IMR-90 (cell line): ENCODE measurements at regions not wholly inside any gene's neighbourhood (a gene's known extent, or its start where the extent isn't known, plus 50 kb on each side); places are given as distances from the start of the nearest gene placed in this dataset.

ENCODE experiments used
- ATAC-seq: fragments of 200-7000 bp; cut with Tn5 transposase; 2 replicates; pipeline ENCODE4 v1.9.1; 2020; ENCODE audit warnings: low read depth, mild to moderate bottlenecking, moderate library complexity
- BruUV-seq: library from RNA; stranded (reverse); fragments of 400-500 nt; replicated peaks from 2 replicates; lab custom pipeline; 2021; lab: Mats Ljungman, UMichigan
- CTCF ChIA-PET: fragments of 300-600 bp; formaldehyde crosslinking; extraction: SDS; loops from one replicate; lab custom pipeline; 2021; ENCODE audit warnings: antibody characterized with exemption; lab: Yijun Ruan, JAX
- POLR2A ChIA-PET: fragments of 300-600 bp; sonication (Branson Sonifier 250); formaldehyde crosslinking; loops from one replicate; lab custom pipeline; 2022; ENCODE audit warnings: antibody characterized with exemption; ENCODE audit not compliant: unreplicated experiment; lab: Charles Lee
- DNase-seq: peaks from one replicate; pipeline ENCODE4 v3.0.0; 2013
- H2AFZ ChIP-seq: replicated peaks from 2 replicates; pipeline ENCODE3; 2013; ENCODE audit warnings: low read length, mild to moderate bottlenecking; ENCODE audit not compliant: poor library complexity
- H2AK5ac ChIP-seq: 2 replicates; pipeline ENCODE4 v1.6.1; 2013; ENCODE audit warnings: low read depth, low read length, inconsistent platforms
- H2AK9ac ChIP-seq: replicated peaks from 2 replicates; pipeline ENCODE3; 2013; ENCODE audit warnings: mild to moderate bottlenecking, low read depth, low read length, moderate library complexity; ENCODE audit not compliant: poor library complexity
- H2BK120ac ChIP-seq: 2 replicates; pipeline ENCODE4 v1.6.1; 2013; ENCODE audit warnings: low read depth, low read length, inconsistent platforms
- H2BK15ac ChIP-seq: 3 replicates; pipeline ENCODE4 v1.6.1; 2013; ENCODE audit warnings: low read depth, low read length, inconsistent platforms
- H2BK20ac ChIP-seq: 2 replicates; pipeline ENCODE4 v1.6.1; 2013; ENCODE audit warnings: low read depth, mild to moderate bottlenecking, inconsistent platforms, low read length, moderate library complexity
- H2BK5ac ChIP-seq: 2 replicates; pipeline ENCODE4 v1.6.1; 2013; ENCODE audit warnings: mild to moderate bottlenecking, low read depth, low read length, inconsistent platforms; ENCODE audit not compliant: poor library complexity, severe bottlenecking
- H3K14ac ChIP-seq: replicated peaks from 2 replicates; pipeline ENCODE4 v1.6.1; 2013; ENCODE audit warnings: low read depth, low read length, inconsistent platforms
- H3K18ac ChIP-seq: 2 replicates; pipeline ENCODE4 v1.6.1; 2013; ENCODE audit warnings: low read depth, low read length, control low read depth
- H3K23ac ChIP-seq: 2 replicates; pipeline ENCODE4 v1.6.1; 2013; ENCODE audit warnings: low read depth, low read length, inconsistent platforms
- H3K27ac ChIP-seq: 2 replicates; pipeline ENCODE4 v1.5.1; 2013; ENCODE audit warnings: mild to moderate bottlenecking, control low read depth, low read length; ENCODE audit not compliant: insufficient read depth
- H3K27me3 ChIP-seq: 2 replicates; pipeline ENCODE4 v1.6.1; 2013; ENCODE audit warnings: low read length; ENCODE audit not compliant: control insufficient read depth, insufficient read depth
- H3K36me3 ChIP-seq: 2 replicates; pipeline ENCODE4 v1.6.1; 2013; ENCODE audit warnings: low read length, mixed read lengths; ENCODE audit not compliant: control insufficient read depth, insufficient read depth
- H3K4ac ChIP-seq: 2 replicates; pipeline ENCODE4 v1.6.1; 2013; ENCODE audit warnings: low read depth, low read length, inconsistent platforms
- H3K4me1 ChIP-seq: 2 replicates; pipeline ENCODE4 v1.6.1; 2013; ENCODE audit warnings: low read length, mixed read lengths; ENCODE audit not compliant: control insufficient read depth, insufficient read depth
- H3K4me2 ChIP-seq: 2 replicates; pipeline ENCODE4 v1.6.1; 2013; ENCODE audit warnings: low read depth, mild to moderate bottlenecking, control low read depth, low read length, moderate library complexity
- H3K4me3 ChIP-seq: 2 replicates; pipeline ENCODE4 v1.5.1; 2013; ENCODE audit warnings: low read depth, mild to moderate bottlenecking, control low read depth, low read length, moderate library complexity; ENCODE audit not compliant: insufficient read depth
- H3K56ac ChIP-seq: 2 replicates; pipeline ENCODE4 v1.6.1; 2013; ENCODE audit warnings: low read length, inconsistent platforms; ENCODE audit not compliant: insufficient read depth; ENCODE audit errors: extremely low read depth
- H3K79me1 ChIP-seq, 2 experiments: 2 replicates each; pipeline ENCODE4 v1.6.1; 2013; ENCODE audit warnings: low read length in 2 of 2, inconsistent platforms in 1 of 2, low read depth in 1 of 2
- H3K9ac ChIP-seq: 2 replicates; pipeline ENCODE4 v1.6.1; 2013; ENCODE audit warnings: low read depth, low read length, control low read depth
- H3K9me1 ChIP-seq: 2 replicates; pipeline ENCODE4 v1.6.1; 2013; ENCODE audit warnings: low read length, inconsistent platforms; ENCODE audit not compliant: insufficient read depth
- H3K9me3 ChIP-seq: 2 replicates; pipeline ENCODE4 v1.6.1; 2013; ENCODE audit warnings: low read length; ENCODE audit not compliant: control insufficient read depth, insufficient read depth
- H4K20me1 ChIP-seq: 2 replicates; pipeline ENCODE4 v1.6.1; 2013; ENCODE audit warnings: low read length, inconsistent platforms; ENCODE audit not compliant: insufficient read depth
- H4K5ac ChIP-seq: 2 replicates; pipeline ENCODE4 v1.6.1; 2013; ENCODE audit warnings: mild to moderate bottlenecking, low read depth, low read length, control low read depth
- H4K8ac ChIP-seq, 2 experiments: 2 replicates each; pipeline ENCODE4 v1.6.1; 2013; ENCODE audit warnings: low read depth in 2 of 2, low read length in 2 of 2, control low read depth in 1 of 2, inconsistent platforms in 1 of 2
- H4K91ac ChIP-seq: 2 replicates; pipeline ENCODE4 v1.6.1; 2013; ENCODE audit warnings: low read depth, low read length, inconsistent platforms; ENCODE audit not compliant: insufficient read depth
- CEBPB ChIP-seq: IDR thresholded peaks from 2 replicates; pipeline ENCODE4 v1.6.1; 2012; ENCODE audit warnings: low read depth, low read length, improper control_type of control experiment
- MAFK ChIP-seq: IDR thresholded peaks from 2 replicates; pipeline ENCODE4 v1.6.1; 2012; ENCODE audit warnings: low read depth, low read length, improper control_type of control experiment
- MAZ ChIP-seq: IDR thresholded peaks from 2 replicates; pipeline ENCODE4 v1.6.1; 2012; ENCODE audit warnings: low read depth, mild to moderate bottlenecking, low read length, improper control_type of control experiment, moderate library complexity, borderline replicate concordance
- MXI1 ChIP-seq: IDR thresholded peaks from 2 replicates; pipeline ENCODE4 v1.6.1; 2012; ENCODE audit warnings: low read depth, mild to moderate bottlenecking, low read length, moderate library complexity, borderline replicate concordance
- NFE2L2 ChIP-seq: fragments of 150-350 bp; IDR thresholded peaks from 2 replicates; pipeline ENCODE4 v1.6.1; 2016; ENCODE audit warnings: low read depth, mild to moderate bottlenecking, low read length
- POLR2A ChIP-seq: IDR thresholded peaks from 2 replicates; pipeline ENCODE4 v1.6.1; 2012; ENCODE audit warnings: mild to moderate bottlenecking, low read depth, low read length
- RAD21 ChIP-seq: IDR thresholded peaks from 2 replicates; pipeline ENCODE4 v1.6.1; 2012; ENCODE audit warnings: low read length, improper control_type of control experiment
- RCOR1 ChIP-seq: IDR thresholded peaks from 2 replicates; pipeline ENCODE4 v1.6.1; 2012; ENCODE audit warnings: mild to moderate bottlenecking, low read length, improper control_type of control experiment; ENCODE audit not compliant: insufficient replicate concordance
- RFX5 ChIP-seq: IDR thresholded peaks from 2 replicates; pipeline ENCODE4 v1.8.0; 2012; ENCODE audit warnings: low read depth, mild to moderate bottlenecking, low read length, moderate library complexity
- SMC3 ChIP-seq: fragments of 150-350 bp; IDR thresholded peaks from 2 replicates; pipeline ENCODE4 v1.6.1; 2016; ENCODE audit warnings: low read depth, mild to moderate bottlenecking, antibody characterized with exemption, low read length, moderate library complexity
- WGBS, 2 experiments: methylation state at CpG; one replicate each; pipeline versions ENCODE4 v1.1.5 to v1.1.7; 2013; ENCODE audit warnings: missing lambda C conversion rate in 2 of 2; ENCODE audit not compliant: insufficient read length in 1 of 2; ENCODE audit errors: extremely low coverage in 2 of 2; 5-methylcytosine and 5-hydroxymethylcytosine counted together
- dilution Hi-C: fragments of 300-500 bp; cut with HindIII; formaldehyde crosslinking; loops from one replicate; pipeline ENCODE4 v1.14.3; 2018; ENCODE audit warnings: low sequenced_read_pairs; ENCODE audit not compliant: unreplicated experiment
- in situ Hi-C: fragments of 300-500 bp; cut with MboI; formaldehyde crosslinking; loops from 3 replicates; pipeline ENCODE4 v1.14.3; 2019; ENCODE audit warnings: low sequenced_read_pairs, inconsistent platforms, mixed read lengths
- intact Hi-C: fragments of 100-400 bp; cut with micrococcal nuclease; formaldehyde crosslinking; loops from 2 replicates; pipeline ENCODE4 v1.10.0; 2022
- TF ChIP-seq, protein P1 (sequence below): conservative IDR thresholded peaks from 2 replicates; pipeline ENCODE4 v1.5.1; 2012; ENCODE audit warnings: mild to moderate bottlenecking, low read depth, low read length, improper control_type of control experiment
- TF ChIP-seq, protein P2 (sequence below): fragments of 150-350 bp; IDR thresholded peaks from 2 replicates; pipeline ENCODE4 v1.6.1; 2016; ENCODE audit warnings: low read depth, mild to moderate bottlenecking, low read length, moderate library complexity, borderline replicate concordance

DNA sequence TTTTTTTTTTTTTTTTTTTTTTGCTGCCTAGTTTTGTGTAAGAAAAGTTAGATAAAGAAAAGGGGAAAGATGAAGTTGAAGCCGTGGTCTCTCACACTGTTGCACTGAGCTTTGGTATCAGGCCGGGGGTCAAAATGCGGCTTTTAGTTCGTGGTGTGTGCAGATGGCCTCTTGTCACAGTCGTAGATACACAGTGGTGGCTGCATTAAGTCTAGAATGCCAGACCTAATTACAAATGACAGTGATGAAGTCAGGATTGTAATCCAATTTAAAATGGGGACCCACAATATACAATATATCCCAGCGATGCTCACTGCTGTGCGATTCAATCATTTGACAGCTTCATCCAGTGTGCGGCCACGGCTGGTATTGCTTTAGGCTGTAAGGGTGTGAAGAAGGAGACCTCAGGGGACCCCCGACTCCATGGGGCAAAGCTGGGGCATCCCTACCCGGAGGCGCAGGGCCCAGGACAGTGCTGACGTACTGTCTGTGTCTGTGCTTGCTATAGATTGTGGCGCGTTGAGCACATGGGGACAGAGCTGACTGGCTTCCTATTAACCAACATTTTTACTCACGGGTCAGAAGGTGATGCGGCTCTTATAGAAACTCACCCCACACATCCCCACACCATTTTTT is 210.0 kb upstream of the SOX4 start:
- H3K18ac ChIP-seq: no peak overlapping the region
- DNase-seq (no peak), ATAC-seq (no peak)
- H2BK5ac ChIP-seq: no peak overlapping the region
- H4K91ac ChIP-seq: no peak overlapping the region
- H2BK15ac ChIP-seq: no peak overlapping the region
- H2BK120ac ChIP-seq: no peak overlapping the region
- intact Hi-C loops (no loop called here), in situ Hi-C loops (no loop called here), dilution Hi-C loops (no loop called here)
- H2AFZ ChIP-seq: no peak overlapping the region
- H3K4me2 ChIP-seq: no peak overlapping the region
- H2AK5ac ChIP-seq: no peak overlapping the region
- H3K27ac ChIP-seq: no peak overlapping the region
- H3K9ac ChIP-seq: no peak overlapping the region
- H3K14ac ChIP-seq: no peak overlapping the region
- no peaks in the 10 kb centered on the region for H3K4me1 ChIP-seq
- H3K27me3 ChIP-seq: no peaks in the 10 kb centered on the region
- ChIA-PET POLR2A (no interaction called here), CTCF (no interaction called here)
- no peak overlapping the region for H3K23ac ChIP-seq
- no peak overlapping the region for H4K5ac ChIP-seq
- no TSS peak for BruUV-seq
- no peak overlapping the region for H4K8ac ChIP-seq
- 78% methylated on average over 4 of the region's 17 CpGs; no CpG with 5 or more reads in 1 of the 2 experiments for WGBS, 2 experiments
- H3K4ac ChIP-seq: no peak overlapping the region
- no peaks in the 10 kb centered on the region for H3K79me1 ChIP-seq
- no peaks in the 10 kb centered on the region for H3K36me3 ChIP-seq
- no peaks in the 10 kb centered on the region for H3K9me3 ChIP-seq
- H2BK20ac ChIP-seq: no peak overlapping the region
- no peaks in the 10 kb centered on the region for H3K9me1 ChIP-seq
- H3K56ac ChIP-seq: no peak overlapping the region
- no peaks in the 10 kb centered on the region for H4K20me1 ChIP-seq
- no peak overlapping the region for H3K4me3 ChIP-seq
- no peak overlapping the region for H2AK9ac ChIP-seq
- TF ChIP-seq, protein P1, sequence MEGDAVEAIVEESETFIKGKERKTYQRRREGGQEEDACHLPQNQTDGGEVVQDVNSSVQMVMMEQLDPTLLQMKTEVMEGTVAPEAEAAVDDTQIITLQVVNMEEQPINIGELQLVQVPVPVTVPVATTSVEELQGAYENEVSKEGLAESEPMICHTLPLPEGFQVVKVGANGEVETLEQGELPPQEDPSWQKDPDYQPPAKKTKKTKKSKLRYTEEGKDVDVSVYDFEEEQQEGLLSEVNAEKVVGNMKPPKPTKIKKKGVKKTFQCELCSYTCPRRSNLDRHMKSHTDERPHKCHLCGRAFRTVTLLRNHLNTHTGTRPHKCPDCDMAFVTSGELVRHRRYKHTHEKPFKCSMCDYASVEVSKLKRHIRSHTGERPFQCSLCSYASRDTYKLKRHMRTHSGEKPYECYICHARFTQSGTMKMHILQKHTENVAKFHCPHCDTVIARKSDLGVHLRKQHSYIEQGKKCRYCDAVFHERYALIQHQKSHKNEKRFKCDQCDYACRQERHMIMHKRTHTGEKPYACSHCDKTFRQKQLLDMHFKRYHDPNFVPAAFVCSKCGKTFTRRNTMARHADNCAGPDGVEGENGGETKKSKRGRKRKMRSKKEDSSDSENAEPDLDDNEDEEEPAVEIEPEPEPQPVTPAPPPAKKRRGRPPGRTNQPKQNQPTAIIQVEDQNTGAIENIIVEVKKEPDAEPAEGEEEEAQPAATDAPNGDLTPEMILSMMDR: no peak
- TF ChIP-seq MAZ: no peak
- TF ChIP-seq CEBPB: no peak
- no peak for TF ChIP-seq RCOR1
- TF ChIP-seq RFX5: no peak
- no peak for TF ChIP-seq MXI1
- no peak for TF ChIP-seq POLR2A
- TF ChIP-seq MAFK: no peak
- TF ChIP-seq RAD21: no peak
- TF ChIP-seq NFE2L2: no peak
- TF ChIP-seq, protein P2, sequence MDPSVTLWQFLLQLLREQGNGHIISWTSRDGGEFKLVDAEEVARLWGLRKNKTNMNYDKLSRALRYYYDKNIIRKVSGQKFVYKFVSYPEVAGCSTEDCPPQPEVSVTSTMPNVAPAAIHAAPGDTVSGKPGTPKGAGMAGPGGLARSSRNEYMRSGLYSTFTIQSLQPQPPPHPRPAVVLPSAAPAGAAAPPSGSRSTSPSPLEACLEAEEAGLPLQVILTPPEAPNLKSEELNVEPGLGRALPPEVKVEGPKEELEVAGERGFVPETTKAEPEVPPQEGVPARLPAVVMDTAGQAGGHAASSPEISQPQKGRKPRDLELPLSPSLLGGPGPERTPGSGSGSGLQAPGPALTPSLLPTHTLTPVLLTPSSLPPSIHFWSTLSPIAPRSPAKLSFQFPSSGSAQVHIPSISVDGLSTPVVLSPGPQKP: no peak
- TF ChIP-seq SMC3: no peak
